Fibroblast of skin of left biceps (primary cell): ENCODE measurements at regions not wholly inside any gene's neighbourhood (a gene's known extent, or its start where the extent isn't known, plus 50 kb on each side); places are given as distances from the start of the nearest gene placed in this dataset.
"Not testable (repeated sequence)": the region's sequence is repeated elsewhere in the genome, so short reads cannot be mapped to it uniquely, and the experiment has no call there.

Source experiments
- DNase-seq, 2 experiments: peaks; one replicate each; pipeline ENCODE4 v3.0.0-alpha.2; 2013; ENCODE audit warnings: low read depth in 2 of 2

- DNase-seq: no peak
These were observed 55.7 kb upstream of the FAT3 start for GRCh38 chr11:92168936-92169335.

GRCh38 chr11:92167571-92167970, 57.0 kb upstream of the FAT3 start:
- DNase-seq: no peak

GRCh38 chr11:92166335-92166734, 58.3 kb upstream of the FAT3 start:
- DNase-seq: no peak

- no peak for DNase-seq
These were observed 60.7 kb upstream of the FAT3 start for GRCh38 chr11:92163879-92164278.

- DNase-seq: no peak
These were observed 61.8 kb upstream of the FAT3 start for GRCh38 chr11:92162776-92163175.

GRCh38 chr11:92159931-92160330, 64.7 kb upstream of the FAT3 start:
- no peak for DNase-seq

GRCh38 chr11:92157390-92157789, 67.2 kb upstream of the FAT3 start:
- DNase-seq: not testable (repeated sequence)

- no peak for DNase-seq
These were observed 70.0 kb upstream of the FAT3 start for GRCh38 chr11:92154611-92155010.

- DNase-seq: no peak
These were observed 70.5 kb upstream of the FAT3 start for GRCh38 chr11:92154110-92154509.

- no peak for DNase-seq
These were observed 71.1 kb upstream of the FAT3 start for GRCh38 chr11:92153542-92153941.

- DNase-seq: no peak
These were observed 72.4 kb upstream of the FAT3 start for GRCh38 chr11:92152245-92152644.

GRCh38 chr11:92149996-92150395, 74.6 kb upstream of the FAT3 start:
- no peak for DNase-seq

GRCh38 chr11:92141725-92142124, 82.9 kb upstream of the FAT3 start:
- DNase-seq: no peak

- no peak for DNase-seq
These were observed 83.5 kb upstream of the FAT3 start for GRCh38 chr11:92141159-92141558.

GRCh38 chr11:92140021-92140420, 84.6 kb upstream of the FAT3 start:
- DNase-seq: no peak

GRCh38 chr11:92138296-92138695, 86.3 kb upstream of the FAT3 start:
- no peak for DNase-seq

GRCh38 chr11:92137747-92138146, 86.9 kb upstream of the FAT3 start:
- no peak for DNase-seq

- no peak for DNase-seq
These were observed 87.8 kb upstream of the FAT3 start for GRCh38 chr11:92136797-92137196.

- peak; percentile 45 to 54 for DNase-seq
These were observed 93.2 kb upstream of the FAT3 start for GRCh38 chr11:92131289-92131865.

- peak; percentile 54 to 58 for DNase-seq
These were observed 94.2 kb upstream of the FAT3 start for GRCh38 chr11:92130421-92130831.

GRCh38 chr11:92129811-92130210, 94.8 kb upstream of the FAT3 start:
- DNase-seq: no peak

- no peak for DNase-seq
These were observed 96.6 kb upstream of the FAT3 start for GRCh38 chr11:92128026-92128425.

- DNase-seq: no peak
These were observed 99.3 kb upstream of the FAT3 start for GRCh38 chr11:92125321-92125720.

- peak; percentile 43 to 50 for DNase-seq
These were observed 101.1 kb upstream of the FAT3 start for GRCh38 chr11:92123540-92123939.
